Forelimb muscle (tissue), 1 donor: ENCODE measurements at regions not wholly inside any gene's neighbourhood (a gene's known extent, or its start where the extent isn't known, plus 50 kb on each side); places are given as distances from the start of the nearest gene placed in this dataset.

ENCODE experiments used
- DNase-seq: peaks from one replicate; pipeline ENCODE4 v3.0.0-alpha.2; 2013; ENCODE audit warnings: low read depth

DNA sequence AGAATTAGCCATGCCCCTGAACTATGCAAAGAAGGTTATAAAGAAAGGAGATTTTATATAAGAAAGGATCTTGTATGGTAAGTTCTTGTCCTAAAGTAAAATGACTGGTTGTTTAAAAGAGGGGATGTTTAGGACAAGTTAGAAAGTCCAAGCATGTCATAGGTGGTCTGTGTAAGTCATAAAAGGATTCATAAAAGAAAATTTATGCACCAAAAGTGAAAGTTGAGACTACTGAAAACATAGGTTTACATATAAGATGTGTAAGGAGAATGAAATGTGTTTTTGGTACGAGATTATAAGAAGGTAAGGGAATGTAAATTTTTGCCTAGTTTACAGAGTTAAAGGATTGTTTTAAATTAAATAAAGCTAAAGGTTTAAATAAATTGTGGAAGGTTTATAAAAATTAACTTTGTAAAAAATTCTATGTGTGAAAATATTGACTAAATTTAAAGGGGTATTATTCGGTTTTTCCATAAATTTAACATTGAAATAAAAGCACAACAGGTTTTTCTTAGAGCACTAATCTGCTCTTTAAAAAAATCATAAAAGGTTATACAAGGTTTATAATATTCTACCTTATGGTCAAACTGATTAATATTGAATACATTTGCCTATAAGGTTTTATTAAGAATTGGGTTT, 93.6 kb upstream of the UST start:
- no peak for DNase-seq

DNA sequence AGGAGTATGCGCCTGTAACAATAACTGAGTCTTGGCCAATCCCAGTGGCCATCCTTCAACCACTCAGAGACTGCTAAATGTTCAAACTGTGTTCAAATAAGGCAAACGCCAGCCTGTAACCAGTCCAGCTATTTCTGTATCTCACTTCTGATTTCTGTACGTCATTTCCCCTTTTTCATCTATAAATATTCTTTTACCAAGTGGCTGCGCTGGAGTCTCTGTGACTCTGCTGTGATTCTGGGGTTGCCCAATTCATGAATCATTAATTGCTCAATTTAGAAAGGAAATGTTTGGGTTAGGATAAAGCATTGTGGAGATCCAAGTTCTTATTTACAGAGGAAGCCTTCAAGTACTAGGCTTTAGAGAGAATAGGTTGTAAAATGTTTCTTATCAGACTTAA, 89.8 kb upstream of the UST start:
- no peak for DNase-seq

DNA sequence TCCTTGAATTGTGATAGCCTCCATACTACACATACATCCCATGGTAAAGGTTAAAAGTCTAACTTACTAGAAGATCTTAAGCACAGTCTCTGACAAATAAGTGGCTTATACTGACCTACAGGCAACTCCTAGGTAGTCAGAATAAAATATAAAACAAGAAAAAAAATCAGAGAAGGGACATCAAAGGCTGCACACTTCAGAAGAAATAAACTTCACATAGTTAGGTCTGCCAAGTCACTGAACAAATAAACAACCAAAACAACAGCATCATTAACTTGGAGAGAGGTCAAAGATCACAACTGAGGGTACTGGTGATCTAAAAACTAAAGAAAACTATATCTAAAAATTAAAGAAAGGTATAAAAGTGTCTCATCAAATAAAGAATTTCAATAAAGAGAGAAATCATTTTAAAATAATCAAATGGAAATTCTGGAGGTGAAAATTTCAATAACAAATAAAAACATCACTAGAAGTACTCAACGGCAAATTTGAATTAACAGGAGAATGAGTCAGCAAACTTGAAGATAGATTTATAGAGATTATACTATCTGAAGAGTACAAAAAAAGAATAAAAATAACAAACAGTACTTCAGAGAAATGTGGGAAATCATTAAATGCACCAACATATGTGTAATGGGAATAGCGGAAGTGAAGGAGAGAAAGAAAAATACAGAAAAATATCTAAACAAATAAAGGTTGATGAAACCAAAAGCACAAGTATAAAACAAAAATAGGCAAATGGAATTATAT, 88.0 kb upstream of the UST start:
- no peak for DNase-seq

DNA sequence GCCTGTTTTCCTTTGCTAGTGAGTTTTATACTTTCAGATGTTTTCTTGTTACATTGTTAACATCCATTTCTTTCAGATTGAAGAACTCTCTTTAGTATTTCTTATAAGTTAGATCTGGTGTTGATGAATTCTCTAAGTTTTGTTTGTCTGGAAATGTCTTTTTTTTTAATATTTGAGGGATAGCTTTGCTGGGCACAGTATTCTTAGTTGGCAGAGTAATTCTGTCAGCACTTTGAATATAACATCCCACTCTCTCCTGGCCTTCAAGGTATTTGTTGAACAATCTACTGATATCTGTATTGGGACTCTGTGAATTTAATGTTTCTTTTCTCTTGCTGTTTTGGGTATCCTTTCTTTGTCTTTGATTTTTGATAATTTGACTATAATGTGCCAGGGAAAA, 79.4 kb upstream of the UST start:
- no peak for DNase-seq

DNA sequence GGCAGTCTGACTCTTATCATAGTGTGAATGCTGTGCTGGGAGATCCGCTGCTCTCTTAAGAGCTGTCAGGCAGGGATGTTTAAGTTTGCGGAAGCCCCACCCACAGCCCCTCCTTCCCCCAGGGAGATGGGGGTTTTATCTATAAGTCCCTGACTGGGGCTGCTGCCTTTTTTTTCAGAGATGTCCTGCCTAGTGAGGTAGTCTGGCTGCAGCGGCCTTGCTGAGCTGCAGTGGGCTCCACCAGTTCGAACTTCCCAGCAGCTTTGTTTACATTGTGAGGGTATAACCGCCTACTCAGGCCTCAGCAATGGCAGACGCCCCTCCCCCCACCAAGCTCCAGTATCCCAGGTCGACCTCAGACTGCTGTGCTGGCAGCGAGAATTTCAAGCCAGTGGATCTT, 75.7 kb upstream of the UST start:
- no peak for DNase-seq

DNA sequence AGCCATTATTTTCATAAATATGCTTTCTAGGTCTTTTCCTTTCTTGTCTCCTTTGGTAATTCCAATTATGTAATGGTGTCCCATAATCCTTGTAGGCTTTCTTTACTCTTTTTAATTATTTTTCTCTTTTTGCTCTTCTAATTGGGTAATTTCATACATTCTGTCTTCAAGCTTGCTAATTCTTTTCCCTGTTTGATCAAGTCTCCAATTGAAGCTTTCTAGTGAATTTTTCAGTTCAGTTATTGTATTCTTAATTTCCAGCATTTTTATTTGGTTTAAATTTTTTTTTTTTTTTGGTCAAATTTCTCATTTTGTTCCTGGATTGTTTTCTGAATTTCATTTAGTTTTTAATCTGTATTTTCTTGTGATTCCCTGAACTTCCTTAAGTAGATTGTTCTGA, 74.9 kb upstream of the UST start:
- no peak for DNase-seq

DNA sequence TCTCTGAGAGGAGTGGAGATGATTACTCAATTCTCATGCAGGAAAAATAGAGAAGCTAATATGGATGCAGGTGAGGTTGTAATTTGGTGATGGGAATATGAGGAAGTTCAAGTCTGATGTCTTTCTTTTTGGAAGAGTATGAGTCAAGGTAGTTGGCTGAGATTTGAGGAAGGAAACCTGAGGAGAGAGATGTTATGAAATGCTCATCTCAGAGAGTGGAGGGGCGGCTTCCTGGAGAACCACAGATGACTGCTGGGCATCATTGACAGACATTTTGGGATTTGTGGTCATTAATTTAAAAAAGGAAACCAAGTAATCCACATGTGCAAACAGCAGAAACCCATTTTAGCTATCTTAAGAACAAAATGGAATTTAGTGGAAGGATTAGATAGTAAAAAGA, 72.5 kb upstream of the UST start:
- no peak for DNase-seq

DNA sequence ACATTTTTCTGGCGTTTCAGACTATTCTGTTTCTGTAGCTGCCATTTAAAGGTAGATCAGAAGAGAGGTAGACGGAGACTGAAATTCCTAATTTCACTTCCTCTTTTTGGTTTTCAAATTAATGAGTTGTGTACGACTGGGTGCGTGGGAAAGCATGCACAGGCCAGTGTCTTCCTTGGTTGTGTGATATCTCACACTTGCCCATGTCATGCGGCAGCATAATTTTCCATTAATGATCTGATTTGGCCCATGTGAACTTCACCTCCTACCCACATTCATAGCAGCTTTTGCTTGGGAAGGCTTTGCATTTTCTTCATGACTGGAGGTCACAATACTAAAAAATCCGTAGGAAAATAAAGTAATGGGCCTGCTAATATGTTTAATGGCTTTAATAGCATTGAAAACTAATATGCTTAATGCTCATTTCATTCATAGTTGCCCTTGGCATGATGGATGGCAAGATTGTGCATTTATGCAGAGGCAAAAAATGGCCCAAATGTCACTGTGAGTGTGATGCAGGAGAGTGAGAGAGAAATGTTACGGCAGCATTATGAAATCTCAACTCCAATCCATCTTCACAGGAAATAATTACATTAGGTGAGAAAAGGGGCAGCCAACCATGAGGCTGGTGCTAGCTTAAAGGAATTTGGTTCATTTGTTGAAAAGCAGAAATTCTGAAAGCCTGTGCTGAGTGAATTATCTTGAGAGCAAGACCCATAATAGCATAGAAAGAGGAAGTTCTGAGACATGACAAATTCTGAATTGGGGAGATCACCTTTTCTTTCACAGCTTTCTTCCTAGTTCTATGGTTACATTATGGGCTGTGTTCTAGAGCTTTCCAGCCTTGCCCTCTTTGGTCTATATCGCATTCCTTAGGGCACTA, 69.0 kb upstream of the UST start:
- no peak for DNase-seq

DNA sequence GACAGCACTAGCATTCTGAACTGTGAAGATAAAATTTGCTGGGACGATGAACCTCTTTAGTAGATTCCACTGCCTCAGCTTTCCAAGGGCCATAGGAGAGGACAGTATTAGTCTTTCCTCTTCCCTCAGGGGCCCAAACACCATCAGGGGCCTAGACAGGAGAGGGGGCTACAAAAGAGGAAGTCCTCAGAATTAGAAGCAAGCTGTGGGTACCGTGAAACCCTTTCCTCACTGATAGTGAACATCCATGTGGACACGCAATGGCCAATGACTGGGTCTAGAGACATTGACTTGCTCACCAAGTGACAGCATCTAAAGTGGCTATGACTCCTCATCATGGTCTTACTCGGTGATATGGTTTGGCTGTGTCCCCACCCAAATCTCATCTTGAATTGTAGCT, 68.1 kb upstream of the UST start:
- DNase-seq, result no peak

DNA sequence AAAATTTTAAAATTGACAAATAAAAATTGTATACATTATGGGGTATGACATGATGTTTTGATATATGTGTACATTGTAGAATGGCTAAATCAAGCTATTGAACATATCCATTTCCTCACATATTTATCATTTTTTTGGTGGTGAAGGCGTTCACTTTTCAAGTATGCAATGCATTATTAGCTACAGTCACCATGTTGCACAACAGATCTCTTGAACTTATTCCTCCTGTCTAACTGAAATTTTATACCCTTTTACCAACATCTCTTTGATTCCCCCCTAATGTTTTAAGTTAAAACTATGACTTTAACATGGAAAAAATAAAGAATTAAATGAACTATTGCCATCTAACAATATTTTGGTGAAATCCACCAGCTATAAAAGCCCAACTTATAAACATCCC, 65.2 kb upstream of the UST start:
- DNase-seq, result no peak

DNA sequence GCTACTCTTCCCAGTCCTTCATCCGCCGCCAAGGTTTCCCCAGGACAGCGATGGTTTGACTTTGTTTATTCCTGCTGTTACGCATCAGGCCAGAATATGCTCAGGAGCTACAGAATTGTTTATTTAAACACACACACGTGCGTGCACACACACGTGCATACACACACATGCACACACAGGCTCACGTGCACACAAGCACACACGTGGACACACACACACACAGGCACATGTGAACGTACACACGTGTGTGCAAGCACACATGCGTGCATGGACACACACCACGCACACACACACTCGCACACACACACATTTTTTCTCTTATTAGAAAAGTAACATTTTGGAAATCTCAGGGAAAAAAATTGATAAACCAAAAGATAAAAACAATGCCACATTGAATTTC, 64.6 kb upstream of the UST start:
- DNase-seq, result no peak

DNA sequence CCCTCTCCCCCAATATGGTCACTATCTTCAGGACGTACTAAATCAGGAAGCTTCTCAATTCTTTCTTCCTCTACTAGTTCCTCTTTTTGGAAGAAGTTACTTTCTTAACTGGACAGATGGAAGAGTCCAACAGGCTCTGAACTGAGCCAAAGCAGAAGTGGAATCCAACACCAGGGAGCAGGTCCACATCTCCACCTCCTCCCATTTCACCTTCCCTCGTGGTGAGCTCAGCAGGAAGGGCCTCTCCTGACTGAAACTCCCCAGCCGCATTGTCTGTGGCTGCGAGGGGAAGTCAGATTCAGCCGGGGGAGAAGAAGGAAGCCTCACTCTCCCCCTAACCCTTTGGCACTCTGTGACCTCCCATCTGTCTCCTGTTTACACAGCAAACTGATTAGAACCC, 63.8 kb upstream of the UST start:
- DNase-seq, result no peak

DNA sequence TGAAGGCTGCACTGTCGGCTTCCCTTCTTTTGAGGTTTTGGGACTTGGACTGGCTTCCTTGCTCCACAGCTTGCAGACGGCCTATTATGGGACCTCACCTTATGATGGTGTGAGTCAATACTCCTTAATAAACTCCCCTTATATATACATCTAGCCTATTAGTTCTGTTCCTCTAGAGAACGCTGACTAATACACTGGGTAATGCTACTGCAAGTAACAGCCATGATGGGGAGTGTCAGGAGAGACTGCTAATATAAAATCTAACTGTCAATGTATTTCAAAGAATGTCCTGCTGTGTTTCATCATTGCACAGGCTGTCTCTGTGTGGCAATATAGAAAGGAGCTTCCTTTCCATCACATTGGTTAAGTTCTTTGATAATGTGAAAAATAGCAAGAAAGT, 57.7 kb upstream of the UST start:
- no peak for DNase-seq

DNA sequence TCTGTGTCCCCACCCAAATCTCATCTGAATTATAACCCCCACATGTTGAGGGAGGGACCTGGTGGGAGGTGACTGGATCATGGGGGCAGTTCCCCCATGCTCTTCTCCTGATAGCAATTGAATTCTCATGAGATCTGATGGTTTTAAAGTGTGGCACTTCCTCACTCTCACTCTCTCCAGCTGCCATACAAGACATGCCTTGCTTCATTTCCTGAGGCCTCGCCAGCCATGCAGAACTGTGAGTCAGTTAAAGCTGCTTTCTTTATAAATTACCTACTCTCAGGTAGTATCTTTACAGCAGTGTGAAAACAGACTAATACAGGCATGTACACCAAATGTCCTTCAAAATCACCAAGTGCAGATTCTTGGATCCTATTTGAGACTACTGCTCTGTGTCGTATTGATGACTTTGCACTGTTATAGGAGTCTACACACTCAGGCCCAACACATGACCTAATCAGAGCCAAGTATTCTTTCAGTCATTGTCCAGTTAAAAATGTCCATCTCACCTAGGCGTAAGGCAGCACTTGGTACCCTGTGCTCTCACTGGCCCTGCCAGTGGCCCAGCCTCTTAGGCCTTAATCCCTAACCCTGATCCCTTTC, 52.8 kb upstream of the UST start:
- DNase-seq, result no peak
